ENCODE measurements at regions not wholly inside any gene's neighbourhood (a gene's known extent, or its start where the extent isn't known, plus 50 kb on each side); places are given as distances from the start of the nearest gene placed in this dataset.

DNA sequence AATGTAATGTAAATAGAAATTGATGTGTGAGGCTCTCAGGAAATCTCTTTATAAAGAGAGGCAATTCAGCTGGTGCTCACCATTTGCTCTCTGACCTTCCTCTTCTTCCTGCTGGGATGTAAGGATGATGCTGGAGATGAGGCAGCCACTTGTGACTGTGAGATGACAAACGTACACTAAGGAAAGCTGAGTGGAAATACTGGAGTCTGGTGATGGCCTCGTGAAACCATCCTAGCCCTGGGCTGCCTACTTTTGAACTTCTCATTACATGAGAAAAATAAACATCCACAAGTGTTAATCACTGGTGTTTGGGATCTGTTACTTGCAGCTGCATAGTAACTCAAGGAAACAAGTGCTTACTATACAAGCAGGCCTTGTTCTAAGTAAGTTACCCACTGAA lies 114.9 kb upstream of the NHSL1 start:
- H3K27ac ChIP-seq (ENCODE audit: extremely low read length, insufficient read depth, low read length) = no peak overlapping the region
- no peak for FAIRE-seq
- 60% methylated on average over 2 of the region's 2 CpGs for WGBS (ENCODE audit: low lambda C conversion rate)

More for the DNA sequence above, 114.9 kb upstream of the NHSL1 start:
- TF ChIP-seq ZNF558 (CRISPR knock-in tag; IDR thresholded peaks at IDR 0.05; ENCODE audit: borderline replicate concordance) (no peak), HOXA7 (CRISPR knock-in tag; IDR thresholded peaks at IDR 0.05) (no peak), ZFP62 (CRISPR knock-in tag; IDR thresholded peaks at IDR 0.05) (no peak), ZNF562 (CRISPR knock-in tag; IDR thresholded peaks at IDR 0.05; ENCODE audit: borderline replicate concordance) (no peak), TAF1 (CRISPR knock-in tag; IDR thresholded peaks at IDR 0.05) (no peak), ZNF335 (CRISPR knock-in tag; IDR thresholded peaks at IDR 0.05) (no peak), CEBPG (CRISPR knock-in tag; IDR thresholded peaks at IDR 0.05) (no peak), MAF1 (CRISPR knock-in tag; IDR thresholded peaks at IDR 0.05; ENCODE audit: borderline replicate concordance) (no peak), HNRNPH1 (optimal IDR thresholded peaks at IDR 0.05; ENCODE audit: low read depth, low read length) (no peak), TBX3 (IDR thresholded peaks at IDR 0.05; ENCODE audit: borderline replicate concordance) (no peak), ZNF709 (CRISPR knock-in tag; IDR thresholded peaks at IDR 0.05) (no peak)
- TF ChIP-seq, protein P1, sequence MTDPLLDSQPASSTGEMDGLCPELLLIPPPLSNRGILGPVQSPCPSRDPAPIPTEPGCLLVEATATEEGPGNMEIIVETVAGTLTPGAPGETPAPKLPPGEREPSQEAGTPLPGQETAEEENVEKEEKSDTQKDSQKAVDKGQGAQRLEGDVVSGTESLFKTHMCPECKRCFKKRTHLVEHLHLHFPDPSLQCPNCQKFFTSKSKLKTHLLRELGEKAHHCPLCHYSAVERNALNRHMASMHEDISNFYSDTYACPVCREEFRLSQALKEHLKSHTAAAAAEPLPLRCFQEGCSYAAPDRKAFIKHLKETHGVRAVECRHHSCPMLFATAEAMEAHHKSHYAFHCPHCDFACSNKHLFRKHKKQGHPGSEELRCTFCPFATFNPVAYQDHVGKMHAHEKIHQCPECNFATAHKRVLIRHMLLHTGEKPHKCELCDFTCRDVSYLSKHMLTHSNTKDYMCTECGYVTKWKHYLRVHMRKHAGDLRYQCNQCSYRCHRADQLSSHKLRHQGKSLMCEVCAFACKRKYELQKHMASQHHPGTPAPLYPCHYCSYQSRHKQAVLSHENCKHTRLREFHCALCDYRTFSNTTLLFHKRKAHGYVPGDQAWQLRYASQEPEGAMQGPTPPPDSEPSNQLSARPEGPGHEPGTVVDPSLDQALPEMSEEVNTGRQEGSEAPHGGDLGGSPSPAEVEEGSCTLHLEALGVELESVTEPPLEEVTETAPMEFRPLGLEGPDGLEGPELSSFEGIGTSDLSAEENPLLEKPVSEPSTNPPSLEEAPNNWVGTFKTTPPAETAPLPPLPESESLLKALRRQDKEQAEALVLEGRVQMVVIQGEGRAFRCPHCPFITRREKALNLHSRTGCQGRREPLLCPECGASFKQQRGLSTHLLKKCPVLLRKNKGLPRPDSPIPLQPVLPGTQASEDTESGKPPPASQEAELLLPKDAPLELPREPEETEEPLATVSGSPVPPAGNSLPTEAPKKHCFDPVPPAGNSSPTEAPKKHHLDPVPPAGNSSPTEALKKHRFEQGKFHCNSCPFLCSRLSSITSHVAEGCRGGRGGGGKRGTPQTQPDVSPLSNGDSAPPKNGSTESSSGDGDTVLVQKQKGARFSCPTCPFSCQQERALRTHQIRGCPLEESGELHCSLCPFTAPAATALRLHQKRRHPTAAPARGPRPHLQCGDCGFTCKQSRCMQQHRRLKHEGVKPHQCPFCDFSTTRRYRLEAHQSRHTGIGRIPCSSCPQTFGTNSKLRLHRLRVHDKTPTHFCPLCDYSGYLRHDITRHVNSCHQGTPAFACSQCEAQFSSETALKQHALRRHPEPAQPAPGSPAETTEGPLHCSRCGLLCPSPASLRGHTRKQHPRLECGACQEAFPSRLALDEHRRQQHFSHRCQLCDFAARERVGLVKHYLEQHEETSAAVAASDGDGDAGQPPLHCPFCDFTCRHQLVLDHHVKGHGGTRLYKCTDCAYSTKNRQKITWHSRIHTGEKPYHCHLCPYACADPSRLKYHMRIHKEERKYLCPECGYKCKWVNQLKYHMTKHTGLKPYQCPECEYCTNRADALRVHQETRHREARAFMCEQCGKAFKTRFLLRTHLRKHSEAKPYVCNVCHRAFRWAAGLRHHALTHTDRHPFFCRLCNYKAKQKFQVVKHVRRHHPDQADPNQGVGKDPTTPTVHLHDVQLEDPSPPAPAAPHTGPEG (CRISPR knock-in tag; IDR thresholded peaks at IDR 0.05) = no peak
- TF ChIP-seq, protein P2, sequence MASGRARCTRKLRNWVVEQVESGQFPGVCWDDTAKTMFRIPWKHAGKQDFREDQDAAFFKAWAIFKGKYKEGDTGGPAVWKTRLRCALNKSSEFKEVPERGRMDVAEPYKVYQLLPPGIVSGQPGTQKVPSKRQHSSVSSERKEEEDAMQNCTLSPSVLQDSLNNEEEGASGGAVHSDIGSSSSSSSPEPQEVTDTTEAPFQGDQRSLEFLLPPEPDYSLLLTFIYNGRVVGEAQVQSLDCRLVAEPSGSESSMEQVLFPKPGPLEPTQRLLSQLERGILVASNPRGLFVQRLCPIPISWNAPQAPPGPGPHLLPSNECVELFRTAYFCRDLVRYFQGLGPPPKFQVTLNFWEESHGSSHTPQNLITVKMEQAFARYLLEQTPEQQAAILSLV (CRISPR knock-in tag; IDR thresholded peaks at IDR 0.05; ENCODE audit: borderline replicate concordance) = no peak
- TF ChIP-seq, protein P3, sequence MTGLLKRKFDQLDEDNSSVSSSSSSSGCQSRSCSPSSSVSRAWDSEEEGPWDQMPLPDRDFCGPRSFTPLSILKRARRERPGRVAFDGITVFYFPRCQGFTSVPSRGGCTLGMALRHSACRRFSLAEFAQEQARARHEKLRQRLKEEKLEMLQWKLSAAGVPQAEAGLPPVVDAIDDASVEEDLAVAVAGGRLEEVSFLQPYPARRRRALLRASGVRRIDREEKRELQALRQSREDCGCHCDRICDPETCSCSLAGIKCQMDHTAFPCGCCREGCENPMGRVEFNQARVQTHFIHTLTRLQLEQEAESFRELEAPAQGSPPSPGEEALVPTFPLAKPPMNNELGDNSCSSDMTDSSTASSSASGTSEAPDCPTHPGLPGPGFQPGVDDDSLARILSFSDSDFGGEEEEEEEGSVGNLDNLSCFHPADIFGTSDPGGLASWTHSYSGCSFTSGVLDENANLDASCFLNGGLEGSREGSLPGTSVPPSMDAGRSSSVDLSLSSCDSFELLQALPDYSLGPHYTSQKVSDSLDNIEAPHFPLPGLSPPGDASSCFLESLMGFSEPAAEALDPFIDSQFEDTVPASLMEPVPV (CRISPR knock-in tag; IDR thresholded peaks at IDR 0.05) = no peak
- TF ChIP-seq, protein P4, sequence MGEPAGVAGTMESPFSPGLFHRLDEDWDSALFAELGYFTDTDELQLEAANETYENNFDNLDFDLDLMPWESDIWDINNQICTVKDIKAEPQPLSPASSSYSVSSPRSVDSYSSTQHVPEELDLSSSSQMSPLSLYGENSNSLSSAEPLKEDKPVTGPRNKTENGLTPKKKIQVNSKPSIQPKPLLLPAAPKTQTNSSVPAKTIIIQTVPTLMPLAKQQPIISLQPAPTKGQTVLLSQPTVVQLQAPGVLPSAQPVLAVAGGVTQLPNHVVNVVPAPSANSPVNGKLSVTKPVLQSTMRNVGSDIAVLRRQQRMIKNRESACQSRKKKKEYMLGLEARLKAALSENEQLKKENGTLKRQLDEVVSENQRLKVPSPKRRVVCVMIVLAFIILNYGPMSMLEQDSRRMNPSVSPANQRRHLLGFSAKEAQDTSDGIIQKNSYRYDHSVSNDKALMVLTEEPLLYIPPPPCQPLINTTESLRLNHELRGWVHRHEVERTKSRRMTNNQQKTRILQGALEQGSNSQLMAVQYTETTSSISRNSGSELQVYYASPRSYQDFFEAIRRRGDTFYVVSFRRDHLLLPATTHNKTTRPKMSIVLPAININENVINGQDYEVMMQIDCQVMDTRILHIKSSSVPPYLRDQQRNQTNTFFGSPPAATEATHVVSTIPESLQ (CRISPR knock-in tag; conservative IDR thresholded peaks at IDR 0.05) = no peak
- H3K4me3 ChIP-seq (replicated peaks in 1 of 3; ENCODE audit: insufficient read depth in 1 of 3, low read depth in 2 of 3, low read length in 3 of 3) = no peak overlapping the region
- no peak overlapping the region for H3K9ac ChIP-seq (ENCODE audit: insufficient read depth, low read depth, low read length)
- no peaks in the 10 kb centered on the region for H3K79me2 ChIP-seq (ENCODE audit: insufficient read depth, low read length)
- ChIA-PET POLR2A (no interaction called here), CTCF (ENCODE audit: low intra/inter-chr PET ratio, low total read pairs) (no interaction called here)
- no peaks in the 10 kb centered on the region for H3K27me3 ChIP-seq (ENCODE audit: control insufficient read depth in 1 of 2, insufficient read depth in 2 of 2, low read length in 2 of 2)
- no peak for ATAC-seq
- DNase-seq (ENCODE audit: low spot score) = no peak
- no peaks in the 10 kb centered on the region for H3K9me3 ChIP-seq (ENCODE audit: low read length)
- no peak overlapping the region for H2AFZ ChIP-seq (ENCODE audit: low read length)
- H3K36me3 ChIP-seq (replicated peaks in 1 of 2; ENCODE audit: control insufficient read depth in 1 of 2, insufficient read depth in 2 of 2, low read length in 2 of 2) = no peaks in the 10 kb centered on the region
- intact Hi-C loops (cut with micrococcal nuclease; ENCODE audit: unreplicated experiment) (no loop called here), in situ Hi-C loops (cut with HindIII; ENCODE audit: extremely low pct_ligation_motif_present, low pct_unique_long_range_greater_than_20kb) (no loop called here)
- peaks cover 21% of the 10 kb centered on the region for H3K4me1 ChIP-seq (ENCODE audit: insufficient read depth, low read length)
- no TSS peak for BruUV-seq (replicated peaks)
- no peaks in the 10 kb centered on the region for H4K20me1 ChIP-seq (ENCODE audit: insufficient read depth, low read length)
- no peak overlapping the region for H3K4me2 ChIP-seq (ENCODE audit: low read depth, low read length)
